Colon (tissue), 2 donors: ENCODE measurements at regions not wholly inside any gene's neighbourhood (a gene's known extent, or its start where the extent isn't known, plus 50 kb on each side); places are given as distances from the start of the nearest gene placed in this dataset.
"Not testable (repeated sequence)": the region's sequence is repeated elsewhere in the genome, so short reads cannot be mapped to it uniquely, and the experiment has no call there.

Experiments
- FAIRE-seq: peaks from 2 replicates; lab custom pipeline; 2012; peaks lifted over from hg19 to GRCh38; lab: Jason Lieb, UNC
- donor health status: control.
- donor health status: control.

- no peak for FAIRE-seq
Measured at GRCh38 chr9:31119890-31120454, 1264.5 kb upstream of the ACO1 start.

- FAIRE-seq: no peak
Measured at GRCh38 chr9:31124389-31124788, 1260.1 kb upstream of the ACO1 start.

GRCh38 chr9:31135567-31135966 lies 1248.9 kb upstream of the ACO1 start:
- FAIRE-seq: no peak

GRCh38 chr9:31136524-31136923 lies 1247.9 kb upstream of the ACO1 start:
- no peak for FAIRE-seq

- FAIRE-seq: no peak
Measured at GRCh38 chr9:31137176-31138160, 1247.0 kb upstream of the ACO1 start.

GRCh38 chr9:31140316-31140715 lies 1244.1 kb upstream of the ACO1 start:
- no peak for FAIRE-seq

- FAIRE-seq: no peak
Measured at GRCh38 chr9:31142456-31142855, 1242.0 kb upstream of the ACO1 start.

GRCh38 chr9:31144614-31145013 lies 1239.8 kb upstream of the ACO1 start:
- FAIRE-seq: no peak

GRCh38 chr9:31146485-31147166 lies 1237.8 kb upstream of the ACO1 start:
- FAIRE-seq: no peak

GRCh38 chr9:31153250-31153840 lies 1231.1 kb upstream of the ACO1 start:
- FAIRE-seq: no peak

GRCh38 chr9:31166516-31166915 lies 1217.9 kb upstream of the ACO1 start:
- FAIRE-seq: no peak

- FAIRE-seq: no peak
Measured at GRCh38 chr9:31168161-31168560, 1216.3 kb upstream of the ACO1 start.

GRCh38 chr9:31174681-31175080 lies 1209.8 kb upstream of the ACO1 start:
- FAIRE-seq: no peak

- FAIRE-seq: no peak
Measured at GRCh38 chr9:31183866-31184265, 1200.6 kb upstream of the ACO1 start.

- no peak for FAIRE-seq
Measured at GRCh38 chr9:31185831-31186230, 1198.6 kb upstream of the ACO1 start.

- no peak for FAIRE-seq
Measured at GRCh38 chr9:31188496-31188895, 1195.9 kb upstream of the ACO1 start.

GRCh38 chr9:31210978-31211570 lies 1173.4 kb upstream of the ACO1 start:
- FAIRE-seq: no peak

GRCh38 chr9:31229976-31230375 lies 1154.5 kb upstream of the ACO1 start:
- not testable (repeated sequence) for FAIRE-seq

GRCh38 chr9:31232485-31232884 lies 1152.0 kb upstream of the ACO1 start:
- FAIRE-seq: no peak

- FAIRE-seq: no peak
Measured at GRCh38 chr9:31236344-31236743, 1148.1 kb upstream of the ACO1 start.

GRCh38 chr9:31243386-31243785 lies 1141.1 kb upstream of the ACO1 start:
- no peak for FAIRE-seq

- FAIRE-seq: no peak
Measured at GRCh38 chr9:31248156-31248555, 1136.3 kb upstream of the ACO1 start.
